Smooth muscle cell (in vitro differentiated cells): ENCODE measurements at regions not wholly inside any gene's neighbourhood (a gene's known extent, or its start where the extent isn't known, plus 50 kb on each side); places are given as distances from the start of the nearest gene placed in this dataset.

Source experiments
- DNase-seq: peaks from one replicate; lab custom pipeline; 2025; ENCODE audit not compliant: unreplicated experiment; lab: John Stamatoyannopoulos, UW
- H2AFZ ChIP-seq: fragments of 200-600 bp; sonication (generic); 2 replicates; pipeline ENCODE4 v1.6.0; 2016; ENCODE audit warnings: antibody characterized with exemption, low read depth, mild to moderate bottlenecking
- H3F3A ChIP-seq: fragments of 200-600 bp; sonication (generic); 2 replicates; pipeline ENCODE4 v1.6.0; 2017; ENCODE audit warnings: antibody characterized with exemption, low read depth
- H3K27ac ChIP-seq: fragments of 200-600 bp; sonication (generic); 2 replicates; pipeline ENCODE4 v1.5.1; 2016; ENCODE audit warnings: low read depth, mild to moderate bottlenecking
- H3K27me3 ChIP-seq: fragments of 200-600 bp; sonication (generic); 2 replicates; pipeline ENCODE4 v1.6.1; 2016; ENCODE audit warnings: low read depth, mild to moderate bottlenecking
- H3K36me3 ChIP-seq: fragments of 200-600 bp; sonication (generic); 2 replicates; pipeline ENCODE4 v1.5.1; 2016; ENCODE audit warnings: low read depth
- H3K4me1 ChIP-seq: fragments of 200-600 bp; sonication (generic); 2 replicates; pipeline ENCODE4 v1.5.1; 2016; ENCODE audit warnings: low read depth
- H3K4me2 ChIP-seq: fragments of 200-600 bp; sonication (generic); 2 replicates; pipeline ENCODE4 v1.6.0; 2016; ENCODE audit warnings: mild to moderate bottlenecking
- H3K4me3 ChIP-seq: fragments of 200-600 bp; sonication (generic); 2 replicates; pipeline ENCODE4 v1.5.1; 2016; ENCODE audit warnings: mild to moderate bottlenecking
- H3K79me2 ChIP-seq: fragments of 200-600 bp; sonication (generic); 2 replicates; pipeline ENCODE4 v1.6.0; 2016; ENCODE audit warnings: low read depth, mild to moderate bottlenecking
- H3K9ac ChIP-seq: fragments of 200-600 bp; sonication (generic); 2 replicates; pipeline ENCODE4 v1.6.0; 2016; ENCODE audit warnings: low read depth
- H3K9me3 ChIP-seq: fragments of 200-600 bp; sonication (generic); replicated peaks from 2 replicates; pipeline ENCODE4 v1.5.1; 2016; ENCODE audit warnings: low read depth
- H4K20me1 ChIP-seq: fragments of 200-600 bp; sonication (generic); 2 replicates; pipeline ENCODE4 v1.6.0; 2016; ENCODE audit warnings: low read depth
- CTCF ChIP-seq: fragments of 200-600 bp; sonication (generic); IDR thresholded peaks from 2 replicates; pipeline ENCODE4 v1.5.1; 2017; ENCODE audit warnings: borderline replicate concordance, mild to moderate bottlenecking, antibody characterized with exemption; ENCODE audit not compliant: insufficient read depth, poor library complexity, severe bottlenecking
- WGBS: methylation state at CpG from one replicate; pipeline ENCODE4 v1.1.7; 2016; ENCODE audit warnings: low lambda C conversion rate; 5-methylcytosine and 5-hydroxymethylcytosine counted together

DNA sequence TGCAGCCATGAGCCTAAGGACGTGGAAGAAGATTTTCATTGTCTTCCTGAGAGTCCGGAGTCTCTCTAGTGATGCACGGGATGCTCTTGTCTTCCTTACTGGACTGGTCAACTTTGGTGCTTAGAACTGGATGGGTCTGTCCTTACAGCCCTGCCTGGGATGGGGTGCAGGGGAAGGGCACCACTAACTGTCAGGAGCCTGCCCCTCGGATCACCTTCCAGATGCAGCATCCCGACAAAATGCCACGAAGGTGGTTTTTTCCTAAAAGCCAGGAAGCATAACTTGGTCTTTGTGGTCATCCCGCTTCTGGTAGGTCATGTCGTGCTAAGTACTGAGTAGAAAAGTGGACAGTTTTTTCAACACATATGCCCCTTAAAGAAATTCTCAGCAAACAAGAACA is 207.4 kb upstream of the TWIST2 start:
- no peaks in the 10 kb centered on the region for H3K4me1 ChIP-seq
- no peaks in the 10 kb centered on the region for H3K36me3 ChIP-seq
- H3K4me2 ChIP-seq = no peak overlapping the region
- no peaks in the 10 kb centered on the region for H3K9me3 ChIP-seq
- H3K4me3 ChIP-seq = no peak overlapping the region
- no peaks in the 10 kb centered on the region for H3K79me2 ChIP-seq
- TF ChIP-seq CTCF = no peak
- no peaks in the 10 kb centered on the region for H4K20me1 ChIP-seq
- no peaks in the 10 kb centered on the region for H3F3A ChIP-seq
- H3K27me3 ChIP-seq = peaks cover 10% of the 10 kb centered on the region
- no peak for DNase-seq
- no peak overlapping the region for H2AFZ ChIP-seq
- H3K9ac ChIP-seq = no peak overlapping the region
- no peak overlapping the region for H3K27ac ChIP-seq
- 90% methylated on average over 8 of the region's 8 CpGs for WGBS

DNA sequence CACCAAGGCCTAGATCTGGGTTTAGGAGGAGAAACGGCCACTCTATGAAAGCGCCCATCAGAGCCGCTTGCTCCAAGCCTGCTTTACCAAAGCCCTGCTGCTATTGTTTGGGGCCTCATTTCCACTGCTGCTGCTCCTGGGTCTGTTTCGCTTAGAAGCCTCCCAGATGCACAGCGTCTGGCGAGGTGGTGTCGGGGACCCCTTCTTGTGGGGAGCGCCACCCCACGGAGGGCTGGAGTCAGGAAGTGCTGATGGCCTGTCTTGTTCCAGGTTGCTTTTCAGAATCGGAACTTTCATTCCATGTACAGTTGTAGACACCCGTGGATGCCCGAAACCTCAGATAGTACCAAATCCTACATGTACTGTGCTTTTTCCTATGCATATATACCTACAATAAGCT is 204.9 kb upstream of the TWIST2 start:
- DNase-seq = no peak
- H3K4me3 ChIP-seq = no peak overlapping the region
- 97% methylated on average over 12 of the region's 12 CpGs for WGBS
- no peak for TF ChIP-seq CTCF
- no peak overlapping the region for H3K27ac ChIP-seq
- H3K9ac ChIP-seq = no peak overlapping the region
- H3K36me3 ChIP-seq = no peaks in the 10 kb centered on the region
- no peak overlapping the region for H2AFZ ChIP-seq
- no peaks in the 10 kb centered on the region for H3F3A ChIP-seq
- H3K4me1 ChIP-seq = no peaks in the 10 kb centered on the region
- H3K9me3 ChIP-seq = no peaks in the 10 kb centered on the region
- H4K20me1 ChIP-seq = no peaks in the 10 kb centered on the region
- H3K4me2 ChIP-seq = no peak overlapping the region
- H3K79me2 ChIP-seq = no peaks in the 10 kb centered on the region
- peaks cover 10% of the 10 kb centered on the region for H3K27me3 ChIP-seq

GRCh38 chr2:238643400-238643907 is 204.4 kb upstream of the TWIST2 start:
- H3K27ac ChIP-seq = peak overlapping the region; percentile 75
- H3F3A ChIP-seq = no peaks in the 10 kb centered on the region
- H2AFZ ChIP-seq = no peak overlapping the region
- H3K4me1 ChIP-seq = no peaks in the 10 kb centered on the region
- TF ChIP-seq CTCF = no peak
- peaks cover 10% of the 10 kb centered on the region for H3K27me3 ChIP-seq
- H3K36me3 ChIP-seq = no peaks in the 10 kb centered on the region
- no peak for DNase-seq
- H3K4me3 ChIP-seq = no peak overlapping the region
- no peaks in the 10 kb centered on the region for H4K20me1 ChIP-seq
- H3K9me3 ChIP-seq = no peaks in the 10 kb centered on the region
- no peak overlapping the region for H3K4me2 ChIP-seq
- no peaks in the 10 kb centered on the region for H3K79me2 ChIP-seq
- WGBS = 92% methylated on average over 5 of the region's 5 CpGs
- peak overlapping the region; percentile 23 for H3K9ac ChIP-seq
